Endothelial cell of umbilical vein (primary cell): ENCODE measurements at regions not wholly inside any gene's neighbourhood (a gene's known extent, or its start where the extent isn't known, plus 50 kb on each side); places are given as distances from the start of the nearest gene placed in this dataset.

Source experiments
- CTCF ChIP-seq, 2 donors: IDR thresholded peaks; 1 replicate in 1 of 2; 2 replicates in 1 of 2; pipeline ENCODE4 v1.5.1; 2011; ENCODE audit warnings: low read length in 2 of 2, mild to moderate bottlenecking in 2 of 2, moderate library complexity in 2 of 2, control low read depth in 1 of 2, inconsistent platforms in 1 of 2, low read depth in 1 of 2; ENCODE audit not compliant: insufficient read depth in 1 of 2; ENCODE audit errors: extremely low read depth in 1 of 2
- FOS ChIP-seq: IDR thresholded peaks from 2 replicates; pipeline ENCODE4 v1.6.1; 2011; ENCODE audit warnings: mild to moderate bottlenecking, low read length, moderate library complexity, borderline replicate concordance; ENCODE audit not compliant: insufficient read depth
- MAX ChIP-seq: IDR thresholded peaks from 2 replicates; pipeline ENCODE4 v1.6.1; 2011; ENCODE audit not compliant: insufficient read depth, insufficient read length
- POLR2A ChIP-seq: IDR thresholded peaks from 2 replicates; pipeline ENCODE4 v1.6.1; 2012; ENCODE audit warnings: low read depth, mild to moderate bottlenecking, control low read depth, low read length
- POLR2AphosphoS5 ChIP-seq: IDR thresholded peaks from 2 replicates; pipeline ENCODE4 v1.6.1; 2012; ENCODE audit warnings: low read depth, mild to moderate bottlenecking, control low read depth, low read length, moderate library complexity; ENCODE audit not compliant: insufficient read depth

GRCh38 chr12:111108726-111109125 is 188.3 kb upstream of the MYL2 start:
- TF ChIP-seq CTCF (IDR thresholded peaks at IDR 0.05; ENCODE audit: extremely low read depth in 1 of 2, insufficient read depth in 1 of 2, low read depth in 1 of 2, low read length in 2 of 2) (no peak), POLR2A (no peak), FOS (no peak), POLR2AphosphoS5 (no peak), MAX (no peak)
